ENCODE measurements at regions not wholly inside any gene's neighbourhood (a gene's known extent, or its start where the extent isn't known, plus 50 kb on each side); places are given as distances from the start of the nearest gene placed in this dataset.

DNA sequence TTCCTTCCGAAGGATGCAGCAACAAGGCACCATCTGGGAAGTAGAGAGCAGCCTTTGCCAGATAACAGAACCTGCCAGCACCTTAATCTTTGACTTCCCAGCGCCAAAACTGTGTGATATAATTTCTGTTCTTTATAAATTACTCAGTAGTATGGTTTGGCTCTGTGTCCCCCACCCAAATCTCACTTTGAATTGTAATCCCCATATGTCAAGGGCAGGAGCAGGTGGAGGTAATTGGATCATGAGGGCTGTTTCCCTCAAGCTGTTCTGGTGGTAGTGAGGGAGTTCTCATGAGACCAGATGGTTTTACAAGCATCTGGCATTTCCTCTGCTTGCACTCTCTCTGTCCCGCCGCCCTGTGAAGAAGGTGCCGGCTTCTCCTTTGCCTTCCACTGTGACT lies 899.9 kb downstream of the TRIB2 start:
- TF ChIP-seq SP1 (IDR thresholded peaks at IDR 0.05; ENCODE audit: low read depth, low read length) (no peak), EZH2 (IDR thresholded peaks at IDR 0.05; ENCODE audit: low read depth, low read length, severe bottlenecking) (no peak)
- TF ChIP-seq, protein P1, sequence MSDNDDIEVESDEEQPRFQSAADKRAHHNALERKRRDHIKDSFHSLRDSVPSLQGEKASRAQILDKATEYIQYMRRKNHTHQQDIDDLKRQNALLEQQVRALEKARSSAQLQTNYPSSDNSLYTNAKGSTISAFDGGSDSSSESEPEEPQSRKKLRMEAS (IDR thresholded peaks at IDR 0.05), result no peak

Measured in H1 (cell line).